DND-41 (cell line): ENCODE measurements at regions not wholly inside any gene's neighbourhood (a gene's known extent, or its start where the extent isn't known, plus 50 kb on each side); places are given as distances from the start of the nearest gene placed in this dataset.

ENCODE experiments used
- ATAC-seq: fragments of 200-7000 bp; cut with Tn5 transposase; 3 replicates; pipeline ENCODE4 v1.9.1; 2021; ENCODE audit warnings: low read depth; ENCODE audit not compliant: insufficient read depth
- DNase-seq: peaks from one replicate; pipeline ENCODE4 v3.0.0-alpha.2; 2020
- H2AFZ ChIP-seq: 2 replicates; pipeline ENCODE4 v1.6.0; 2012; ENCODE audit warnings: low read depth, low read length
- H3K27ac ChIP-seq: 2 replicates; pipeline ENCODE4 v1.5.1; 2012; ENCODE audit warnings: low read length, inconsistent platforms
- H3K27me3 ChIP-seq: fragments of 200-600 bp; sonication (generic); 2 replicates; pipeline ENCODE4 v1.6.0; 2012; ENCODE audit warnings: low read length, mild to moderate bottlenecking, inconsistent platforms; ENCODE audit not compliant: insufficient read depth, poor library complexity
- H3K36me3 ChIP-seq: 2 replicates; pipeline ENCODE4 v1.5.1; 2012; ENCODE audit warnings: low read length, inconsistent platforms; ENCODE audit not compliant: insufficient read depth
- H3K4me1 ChIP-seq: 2 replicates; pipeline ENCODE4 v1.5.1; 2012; ENCODE audit warnings: mild to moderate bottlenecking, low read length; ENCODE audit not compliant: insufficient read depth
- H3K4me2 ChIP-seq: 2 replicates; pipeline ENCODE4 v1.6.0; 2012; ENCODE audit warnings: mild to moderate bottlenecking, moderate library complexity, low read length, inconsistent platforms; ENCODE audit not compliant: insufficient read depth
- H3K4me3 ChIP-seq, 2 experiments: fragments of 200-600 bp in 1 of 2; shearing (Covaris generic) in 1 of 2; 2 replicates each; pipeline ENCODE4 v1.5.1; 2012 to 2016; ENCODE audit warnings: inconsistent platforms in 2 of 2, low read length in 2 of 2, mild to moderate bottlenecking in 2 of 2, low read depth in 1 of 2, moderate library complexity in 1 of 2
- H3K79me2 ChIP-seq: 2 replicates; pipeline ENCODE4 v1.6.0; 2012; ENCODE audit warnings: low read length, inconsistent platforms; ENCODE audit not compliant: insufficient read depth
- H3K9ac ChIP-seq: 2 replicates; pipeline ENCODE4 v1.6.0; 2012; ENCODE audit warnings: low read depth, mild to moderate bottlenecking, inconsistent platforms, low read length, moderate library complexity
- H3K9me3 ChIP-seq: 2 replicates; pipeline ENCODE4 v1.5.1; 2012; ENCODE audit warnings: low read length, moderate library complexity, mild to moderate bottlenecking, inconsistent platforms; ENCODE audit not compliant: insufficient read depth, severe bottlenecking
- H4K20me1 ChIP-seq: 2 replicates; pipeline ENCODE4 v1.6.0; 2012; ENCODE audit warnings: low read length; ENCODE audit not compliant: insufficient read depth
- EZH2 ChIP-seq: IDR thresholded peaks from 3 replicates; pipeline ENCODE4 v1.6.1; 2012; ENCODE audit warnings: borderline replicate concordance, low read depth, mild to moderate bottlenecking, moderate library complexity, low read length, inconsistent platforms; ENCODE audit not compliant: severe bottlenecking
- TF ChIP-seq, protein P1 (sequence below): IDR thresholded peaks from 2 replicates; pipeline ENCODE4 v1.5.1; 2012; ENCODE audit warnings: borderline replicate concordance, low read length, moderate library complexity, mild to moderate bottlenecking; ENCODE audit not compliant: poor library complexity, severe bottlenecking; ENCODE audit errors: extremely low read depth

DNA sequence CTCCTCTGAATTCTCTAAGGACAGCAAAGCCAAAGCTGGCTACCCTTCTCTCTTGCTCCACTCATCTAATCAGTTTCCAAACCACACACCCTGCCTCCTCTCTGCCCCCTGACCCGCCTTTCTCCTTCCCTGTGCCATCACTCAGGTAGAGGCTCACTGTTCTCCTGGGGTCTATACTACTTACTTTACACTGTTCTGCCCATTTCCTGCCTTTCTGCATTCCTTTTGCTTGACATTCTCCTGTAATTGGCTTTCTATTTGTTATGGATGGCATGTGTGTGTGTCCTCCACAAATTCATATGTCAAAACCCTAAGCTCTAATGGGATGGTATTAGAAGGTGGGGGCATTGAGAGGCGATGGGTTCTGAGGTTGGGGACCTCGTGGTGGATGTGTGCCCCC lies 675.2 kb upstream of the ID2 start:
- H3K27ac ChIP-seq = no peak overlapping the region
- no peak overlapping the region for H3K4me2 ChIP-seq
- H4K20me1 ChIP-seq = no peaks in the 10 kb centered on the region
- H3K9me3 ChIP-seq = no peaks in the 10 kb centered on the region
- H3K36me3 ChIP-seq = no peaks in the 10 kb centered on the region
- no peak for DNase-seq
- no peak for ATAC-seq
- H3K9ac ChIP-seq = no peak overlapping the region
- 0 out of 2 replicates have a peak overlapping the region, but pooled peaks have one; percentile 14 for H2AFZ ChIP-seq
- no peaks in the 10 kb centered on the region for H3K27me3 ChIP-seq
- no peaks in the 10 kb centered on the region for H3K79me2 ChIP-seq
- no peak for TF ChIP-seq EZH2
- TF ChIP-seq, protein P1, sequence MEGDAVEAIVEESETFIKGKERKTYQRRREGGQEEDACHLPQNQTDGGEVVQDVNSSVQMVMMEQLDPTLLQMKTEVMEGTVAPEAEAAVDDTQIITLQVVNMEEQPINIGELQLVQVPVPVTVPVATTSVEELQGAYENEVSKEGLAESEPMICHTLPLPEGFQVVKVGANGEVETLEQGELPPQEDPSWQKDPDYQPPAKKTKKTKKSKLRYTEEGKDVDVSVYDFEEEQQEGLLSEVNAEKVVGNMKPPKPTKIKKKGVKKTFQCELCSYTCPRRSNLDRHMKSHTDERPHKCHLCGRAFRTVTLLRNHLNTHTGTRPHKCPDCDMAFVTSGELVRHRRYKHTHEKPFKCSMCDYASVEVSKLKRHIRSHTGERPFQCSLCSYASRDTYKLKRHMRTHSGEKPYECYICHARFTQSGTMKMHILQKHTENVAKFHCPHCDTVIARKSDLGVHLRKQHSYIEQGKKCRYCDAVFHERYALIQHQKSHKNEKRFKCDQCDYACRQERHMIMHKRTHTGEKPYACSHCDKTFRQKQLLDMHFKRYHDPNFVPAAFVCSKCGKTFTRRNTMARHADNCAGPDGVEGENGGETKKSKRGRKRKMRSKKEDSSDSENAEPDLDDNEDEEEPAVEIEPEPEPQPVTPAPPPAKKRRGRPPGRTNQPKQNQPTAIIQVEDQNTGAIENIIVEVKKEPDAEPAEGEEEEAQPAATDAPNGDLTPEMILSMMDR = no peak
- H3K4me1 ChIP-seq = no peaks in the 10 kb centered on the region
- no peak overlapping the region for H3K4me3 ChIP-seq

DNA sequence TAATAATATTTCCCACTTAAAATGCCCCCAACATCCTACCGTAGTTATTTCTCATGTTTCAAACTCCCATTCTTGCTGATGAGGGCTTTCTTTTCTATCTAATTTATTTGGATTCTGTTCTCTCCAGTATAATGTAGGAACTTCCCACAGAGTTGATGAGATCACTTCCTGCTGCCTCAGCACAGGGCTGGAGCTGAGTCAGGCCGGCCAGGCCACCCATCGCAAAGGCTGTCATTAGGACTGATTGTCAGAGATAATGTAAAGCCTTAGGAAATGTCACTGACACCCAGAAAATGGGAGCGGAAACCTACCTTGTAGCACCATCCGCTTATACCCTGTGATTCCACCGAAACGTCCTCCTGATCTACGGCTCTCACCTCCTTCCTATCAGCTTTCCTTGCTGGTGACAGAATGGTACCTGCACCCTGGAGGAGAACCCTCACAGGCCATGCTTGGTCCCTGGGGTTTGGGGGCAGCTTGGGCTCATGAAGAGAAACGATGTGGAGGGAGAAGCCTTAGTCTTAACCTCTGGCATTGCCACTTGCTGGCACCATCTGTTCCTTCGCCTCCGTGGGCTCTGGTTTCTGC lies 672.8 kb upstream of the ID2 start:
- TF ChIP-seq, protein P1 = no peak
- no peak for TF ChIP-seq EZH2
- H3K36me3 ChIP-seq = no peaks in the 10 kb centered on the region
- ATAC-seq = no peak
- no peak overlapping the region for H3K4me3 ChIP-seq
- H3K27me3 ChIP-seq = no peaks in the 10 kb centered on the region
- no peak overlapping the region for H3K9ac ChIP-seq
- H3K4me2 ChIP-seq = no peak overlapping the region
- H3K9me3 ChIP-seq = no peaks in the 10 kb centered on the region
- DNase-seq = no peak
- H3K27ac ChIP-seq = no peak overlapping the region
- H3K4me1 ChIP-seq = no peaks in the 10 kb centered on the region
- no peaks in the 10 kb centered on the region for H3K79me2 ChIP-seq
- no peak overlapping the region for H2AFZ ChIP-seq
- H4K20me1 ChIP-seq = no peaks in the 10 kb centered on the region

DNA sequence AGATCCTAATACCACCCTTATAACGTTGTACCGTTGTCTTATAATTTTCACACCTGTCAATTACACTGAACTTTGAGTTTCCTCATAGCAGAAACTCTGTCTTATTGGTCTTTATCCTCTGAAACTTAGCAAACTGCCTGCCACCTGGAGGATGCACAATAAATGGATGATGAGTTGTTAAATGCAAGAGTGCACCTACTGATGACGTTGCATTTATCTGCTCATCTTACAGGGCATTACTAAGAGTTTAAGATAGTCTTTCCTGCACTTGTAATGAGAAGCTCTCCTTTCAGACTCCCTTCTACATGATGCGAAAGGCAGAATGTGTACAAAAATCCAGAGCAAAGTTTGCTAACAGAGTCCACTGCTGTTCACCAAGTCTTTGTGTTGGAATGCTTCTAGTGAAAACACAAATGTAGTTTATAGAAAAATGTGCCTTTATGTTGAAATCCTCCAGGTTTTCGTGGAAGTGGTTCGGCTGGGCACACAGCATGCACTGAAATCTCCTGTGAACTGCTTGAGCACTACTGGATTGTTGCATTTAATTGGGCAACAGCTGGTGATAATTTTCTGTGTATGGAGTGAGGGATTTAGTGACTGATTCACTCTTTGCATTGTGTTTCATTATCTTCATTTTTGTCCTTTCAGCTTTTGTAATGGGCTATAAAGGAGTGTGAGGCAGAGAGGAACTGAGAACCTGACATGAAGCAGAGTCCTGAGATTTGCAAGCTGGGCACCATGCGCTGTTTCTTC lies 665.8 kb upstream of the ID2 start:
- no peak for TF ChIP-seq EZH2
- TF ChIP-seq, protein P1 = no peak
- no peak for DNase-seq
- H3K9ac ChIP-seq = no peak overlapping the region
- H2AFZ ChIP-seq = no peak overlapping the region
- no peak overlapping the region for H3K27ac ChIP-seq
- no peak overlapping the region for H3K4me2 ChIP-seq
- no peaks in the 10 kb centered on the region for H4K20me1 ChIP-seq
- no peaks in the 10 kb centered on the region for H3K36me3 ChIP-seq
- no peaks in the 10 kb centered on the region for H3K27me3 ChIP-seq
- H3K4me1 ChIP-seq = no peaks in the 10 kb centered on the region
- no peaks in the 10 kb centered on the region for H3K79me2 ChIP-seq
- H3K4me3 ChIP-seq = no peak overlapping the region
- H3K9me3 ChIP-seq = no peaks in the 10 kb centered on the region
- no peak for ATAC-seq
